GM21717 (cell line): ENCODE measurements at regions not wholly inside any gene's neighbourhood (a gene's known extent, or its start where the extent isn't known, plus 50 kb on each side); places are given as distances from the start of the nearest gene placed in this dataset.
"Not testable (repeated sequence)": the region's sequence is repeated elsewhere in the genome, so short reads cannot be mapped to it uniquely, and the experiment has no call there.

Source experiments
- ATAC-seq: cut with Tn5 transposase; IDR thresholded peaks from one replicate; pipeline ENCODE4 v1.9.1; 2021; ENCODE audit warnings: mild to moderate bottlenecking, moderate library complexity; ENCODE audit not compliant: unreplicated experiment

- no peak for ATAC-seq
Observed at GRCh38 chr7:83739527-83739926, 90.6 kb upstream of the SEMA3E start.

- no peak for ATAC-seq
Observed at GRCh38 chr7:83738291-83738835, 89.4 kb upstream of the SEMA3E start.

- ATAC-seq, result no peak
Observed at GRCh38 chr7:83732305-83732704, 83.4 kb upstream of the SEMA3E start.

- ATAC-seq, result no peak
Observed at GRCh38 chr7:83731154-83731553, 82.2 kb upstream of the SEMA3E start.

GRCh38 chr7:83716923-83717322, 68.0 kb upstream of the SEMA3E start:
- not testable (repeated sequence) for ATAC-seq

- ATAC-seq, result no peak
Observed at GRCh38 chr7:83708531-83708930, 59.6 kb upstream of the SEMA3E start.

- ATAC-seq, result no peak
Observed at GRCh38 chr7:83704564-83704963, 55.6 kb upstream of the SEMA3E start.

- ATAC-seq, result no peak
Observed at GRCh38 chr7:83702446-83702845, 53.5 kb upstream of the SEMA3E start.

- ATAC-seq, result no peak
Observed at GRCh38 chr7:83701736-83702135, 52.8 kb upstream of the SEMA3E start.
